Psoas muscle (tissue), 7 donors: ENCODE measurements at regions not wholly inside any gene's neighbourhood (a gene's known extent, or its start where the extent isn't known, plus 50 kb on each side); places are given as distances from the start of the nearest gene placed in this dataset.
"Not testable (repeated sequence)": the region's sequence is repeated elsewhere in the genome, so short reads cannot be mapped to it uniquely, and the experiment has no call there.

Source experiments
- ATAC-seq, 4 donors: fragments of 200-7000 bp; cut with Tn5 transposase; one replicate each; pipeline ENCODE4 v1.9.1; 2020; ENCODE audit warnings: moderate library complexity in 3 of 4, mild to moderate bottlenecking in 2 of 4
- DNase-seq, 2 donors: peaks; one replicate each; pipeline ENCODE4 v3.0.0-alpha.2; 2020
- H3K27ac ChIP-seq: fragments of 200-600 bp; one replicate; pipeline ENCODE4 v1.8.0; 2022
- H3K27me3 ChIP-seq, 3 donors: fragments of 200-600 bp in 1 of 3; one replicate each; pipeline versions ENCODE4 v1.6.1 to v1.8.0; 2013 to 2022; ENCODE audit warnings: low read length in 2 of 3, mild to moderate bottlenecking in 2 of 3, moderate library complexity in 1 of 3; ENCODE audit not compliant: insufficient read depth in 3 of 3
- H3K36me3 ChIP-seq, 2 donors: fragments of 200-600 bp in 1 of 2; one replicate each; pipeline versions ENCODE4 v1.6.1 to v1.8.0; 2013 to 2022; ENCODE audit warnings: low read depth in 1 of 2, mild to moderate bottlenecking in 1 of 2, moderate library complexity in 1 of 2; ENCODE audit not compliant: insufficient read depth in 1 of 2
- H3K4me1 ChIP-seq: fragments of 200-600 bp; one replicate; pipeline ENCODE4 v1.8.0; 2022
- H3K4me3 ChIP-seq: fragments of 200-600 bp; one replicate; pipeline ENCODE4 v1.8.0; 2022; ENCODE audit warnings: mild to moderate bottlenecking
- H3K9me3 ChIP-seq: fragments of 200-600 bp; one replicate; pipeline ENCODE4 v1.8.0; 2022
- CTCF ChIP-seq: fragments of 200-600 bp; IDR thresholded peaks from one replicate; pipeline ENCODE4 v1.8.0; 2022; ENCODE audit warnings: antibody characterized with exemption
- WGBS, 3 donors: extraction: QIAGEN DNeasy Blood & Tissue Kit; methylation state at CpG; one replicate each; pipeline versions ENCODE4 v1.1.6 to v1.1.7; 2013; 5-methylcytosine and 5-hydroxymethylcytosine counted together
- intact Hi-C, 2 donors: fragments of 100-400 bp; cut with DNase I; formaldehyde crosslinking; loops; one replicate each; pipeline versions ENCODE4 v1.11.0 to v1.14.2; 2022
- donor health status: healthy with polysubstance abuse.
- donor health status: DM: no; HTN: no; CAD: no; lungs with moderate emphysema.
- donor health status: Bipolar disorder and iron deficiency.
- donor health status: healthy.
- donor health status: DM: yes; HTN: yes; CAD: no.
- donor health status: DM: no; HTN: no; CAD: no.
- donor health status: DM: yes; HTN: yes; CAD: no.

- intact Hi-C loops: no loop called here
- Histone ChIP-seq H3K4me3 (no peak overlapping the region), H3K4me1 (no peaks in the 10 kb centered on the region), H3K27me3 (no peaks in the 10 kb centered on the region), H3K36me3 (no peaks in the 10 kb centered on the region), H3K9me3 (peaks cover 7% of the 10 kb centered on the region), H3K27ac (no peak overlapping the region)
- DNase-seq (no peak), ATAC-seq (no peak)
- 89 to 92% (median 91%) methylated on average over 2 of the region's 2 CpGs for WGBS, 3 donors
- no peak for TF ChIP-seq CTCF
Measured at GRCh38 chr6:119838043-119838442, 488.5 kb upstream of the MAN1A1 start.

GRCh38 chr6:119834418-119834817 is 484.9 kb upstream of the MAN1A1 start:
- no peak for TF ChIP-seq CTCF
- H3K27ac ChIP-seq: no peak overlapping the region
- ATAC-seq (no peak), DNase-seq (no peak)
- intact Hi-C loops: no loop called here
- H3K36me3 ChIP-seq: no peaks in the 10 kb centered on the region
- no peaks in the 10 kb centered on the region for H3K4me1 ChIP-seq
- no peaks in the 10 kb centered on the region for H3K27me3 ChIP-seq
- no peak overlapping the region for H3K4me3 ChIP-seq
- no peaks in the 10 kb centered on the region for H3K9me3 ChIP-seq

GRCh38 chr6:119832411-119832810 is 482.9 kb upstream of the MAN1A1 start:
- no peak for DNase-seq
- Histone ChIP-seq H3K4me3 (no peak overlapping the region), H3K9me3 (no peaks in the 10 kb centered on the region), H3K27me3 (no peaks in the 10 kb centered on the region), H3K27ac (no peak overlapping the region), H3K4me1 (no peaks in the 10 kb centered on the region), H3K36me3 (no peaks in the 10 kb centered on the region)
- intact Hi-C loops: no loop called here
- ATAC-seq: no peak
- no peak for TF ChIP-seq CTCF
- 49 to 73% (median 57%) methylated on average over 1 of the region's 1 CpG for WGBS, 3 donors

GRCh38 chr6:119830494-119831295 is 481.1 kb upstream of the MAN1A1 start:
- ATAC-seq (no peak), DNase-seq (no peak)
- no peaks in the 10 kb centered on the region for H3K9me3 ChIP-seq
- TF ChIP-seq CTCF: no peak
- intact Hi-C loops: no loop called here
- H3K4me3 ChIP-seq: no peak overlapping the region
- no peaks in the 10 kb centered on the region for H3K36me3 ChIP-seq
- 61 to 73% (median 66%) methylated on average over 5 of the region's 5 CpGs for WGBS, 3 donors
- H3K27me3 ChIP-seq: no peaks in the 10 kb centered on the region
- no peaks in the 10 kb centered on the region for H3K4me1 ChIP-seq
- H3K27ac ChIP-seq: no peak overlapping the region

- Histone ChIP-seq H3K4me3 (no peak overlapping the region), H3K9me3 (no peaks in the 10 kb centered on the region), H3K27me3 (no peaks in the 10 kb centered on the region), H3K27ac (no peak overlapping the region), H3K4me1 (no peaks in the 10 kb centered on the region), H3K36me3 (no peaks in the 10 kb centered on the region)
- intact Hi-C loops: no loop called here
- DNase-seq (no peak), ATAC-seq (no peak)
- 76 to 94% (median 83%) methylated on average over 1 of the region's 1 CpG for WGBS, 3 donors
- no peak for TF ChIP-seq CTCF
Measured at GRCh38 chr6:119830069-119830468, 480.5 kb upstream of the MAN1A1 start.

GRCh38 chr6:119829499-119829898 is 479.9 kb upstream of the MAN1A1 start:
- H3K36me3 ChIP-seq, H3K27ac ChIP-seq, intact Hi-C loops, H3K4me1 ChIP-seq, H3K9me3 ChIP-seq, ATAC-seq, H3K4me3 ChIP-seq, H3K27me3 ChIP-seq, DNase-seq: not testable (repeated sequence)
- WGBS, 3 donors: 81 to 91% (median 85%) methylated on average over 4 of the region's 4 CpGs
